SHP77 (cell line): ENCODE measurements at regions not wholly inside any gene's neighbourhood (a gene's known extent, or its start where the extent isn't known, plus 50 kb on each side); places are given as distances from the start of the nearest gene placed in this dataset.
A peak's percentile ranks its signal among the peaks of the same experiment; 100 is the strongest.
"Not testable (repeated sequence)": the region's sequence is repeated elsewhere in the genome, so short reads cannot be mapped to it uniquely, and the experiment has no call there.

Source experiments
- DNase-seq, 2 experiments: peaks; one replicate each; lab custom pipeline; 2025; lab: John Stamatoyannopoulos, UW

- DNase-seq, result not testable (repeated sequence)
Observed at GRCh38 chr22:15772337-15772736, 82.5 kb downstream of the POTEH start.

- DNase-seq, result not testable (repeated sequence)
Observed at GRCh38 chr22:15775118-15775517, 85.3 kb downstream of the POTEH start.

GRCh38 chr22:15775670-15776669 is 86.1 kb downstream of the POTEH start:
- DNase-seq, result peak; percentile 54 to 57

GRCh38 chr22:15776727-15777126 is 86.9 kb downstream of the POTEH start:
- DNase-seq, result not testable (repeated sequence)

- not testable (repeated sequence) for DNase-seq
Observed at GRCh38 chr22:15777150-15777549, 87.3 kb downstream of the POTEH start.

- DNase-seq, result not testable (repeated sequence)
Observed at GRCh38 chr22:15777557-15777956, 87.7 kb downstream of the POTEH start.

- DNase-seq, result not testable (repeated sequence)
Observed at GRCh38 chr22:15778366-15778765, 88.5 kb downstream of the POTEH start.

- not testable (repeated sequence) for DNase-seq
Observed at GRCh38 chr22:15781652-15782051, 91.8 kb downstream of the POTEH start.

GRCh38 chr22:15782933-15783332 is 93.1 kb downstream of the POTEH start:
- DNase-seq, result not testable (repeated sequence)

- not testable (repeated sequence) for DNase-seq
Observed at GRCh38 chr22:15784383-15785085, 94.7 kb downstream of the POTEH start.

GRCh38 chr22:15786942-15787733 is 97.3 kb downstream of the POTEH start:
- not testable (repeated sequence) for DNase-seq

- not testable (repeated sequence) for DNase-seq
Observed at GRCh38 chr22:15791557-15791956, 101.7 kb downstream of the POTEH start.

GRCh38 chr22:15799935-15800334 is 110.1 kb downstream of the POTEH start:
- not testable (repeated sequence) for DNase-seq

GRCh38 chr22:15811141-15811540 is 121.3 kb downstream of the POTEH start:
- not testable (repeated sequence) for DNase-seq

- not testable (repeated sequence) for DNase-seq
Observed at GRCh38 chr22:15815783-15816182, 126.0 kb downstream of the POTEH start.

- not testable (repeated sequence) for DNase-seq
Observed at GRCh38 chr22:15816470-15816869, 126.6 kb downstream of the POTEH start.

- not testable (repeated sequence) for DNase-seq
Observed at GRCh38 chr22:15817264-15817663, 127.4 kb downstream of the POTEH start.

- not testable (repeated sequence) for DNase-seq
Observed at GRCh38 chr22:15819886-15820285, 130.1 kb downstream of the POTEH start.

GRCh38 chr22:15821088-15821487 is 131.3 kb downstream of the POTEH start:
- not testable (repeated sequence) for DNase-seq

- not testable (repeated sequence) for DNase-seq
Observed at GRCh38 chr22:15822001-15822400, 132.2 kb downstream of the POTEH start.

GRCh38 chr22:15823178-15823577 is 133.4 kb downstream of the POTEH start:
- not testable (repeated sequence) for DNase-seq

GRCh38 chr22:15832235-15832634 is 142.4 kb downstream of the POTEH start:
- not testable (repeated sequence) for DNase-seq
